HCT116 (cell line): ENCODE measurements at regions not wholly inside any gene's neighbourhood (a gene's known extent, or its start where the extent isn't known, plus 50 kb on each side); places are given as distances from the start of the nearest gene placed in this dataset.

Source experiments
- ATAC-seq: fragments of 200-7000 bp; cut with Tn5 transposase; 2 replicates; pipeline ENCODE4 v1.9.1; 2020; ENCODE audit warnings: mild to moderate bottlenecking, moderate library complexity
- BruUV-seq: library from RNA; stranded (reverse); fragments of 400-500 nt; replicated peaks from 2 replicates; lab custom pipeline; 2021; lab: Mats Ljungman, UMichigan
- CTCF ChIA-PET: fragments of 300-600 bp; sonication (Branson Sonifier 250); formaldehyde crosslinking; loops from one replicate; lab custom pipeline; 2021; ENCODE audit warnings: antibody characterized with exemption; lab: Charles Lee
- POLR2A ChIA-PET: fragments of 300-600, 350-600 bp; sonication (Branson Sonifier 250); formaldehyde crosslinking; loops from one replicate; lab custom pipeline; 2021; ENCODE audit warnings: antibody characterized with exemption; lab: Charles Lee
- RAD21 ChIA-PET, 2 experiments: fragments of 300-600 bp; sonication (Branson Sonifier 250); formaldehyde crosslinking; loops; one replicate each; lab custom pipeline; 2023; ENCODE audit warnings: low total read pairs in 2 of 2; ENCODE audit not compliant: uncharacterized antibody in 2 of 2, unreplicated experiment in 2 of 2, low non-redundant PET in 1 of 2; lab: Charles Lee
- DNase-seq: peaks from one replicate; pipeline ENCODE4 v3.0.0-alpha.2; 2010; ENCODE audit warnings: low read depth, low spot score
- H2AFZ ChIP-seq: fragments of 200-600 bp; shearing (Covaris generic), sonication (generic); 2 replicates; pipeline ENCODE4 v1.6.1; 2017; ENCODE audit warnings: low read depth, mixed run types, mixed read lengths, antibody characterized with exemption, low read length; ENCODE audit not compliant: poor library complexity, severe bottlenecking
- H3K27ac ChIP-seq: 2 replicates; pipeline ENCODE4 v1.5.1; 2012; ENCODE audit warnings: low read depth, low read length
- H3K27me3 ChIP-seq: fragments of 200-600 bp; sonication (generic); 2 replicates; pipeline ENCODE4 v1.6.1; 2016; ENCODE audit warnings: mixed run types, low read length, mixed read lengths; ENCODE audit not compliant: insufficient read depth
- H3K36me3 ChIP-seq, 2 experiments: fragments of 200-500 bp in 1 of 2; fragments of 200-600 bp in 1 of 2; sonication (Bioruptor generic) in 1 of 2; sonication (generic) in 1 of 2; 2 replicates each; pipeline versions ENCODE4 v1.5.1 to v1.6.1; 2014 to 2016; ENCODE audit warnings: low read length in 2 of 2, inconsistent platforms in 1 of 2, mixed read lengths in 1 of 2, mixed run types in 1 of 2; ENCODE audit not compliant: insufficient read depth in 2 of 2, control insufficient read depth in 1 of 2
- H3K4me1 ChIP-seq, 2 experiments: fragments of 200-600 bp in 1 of 2; sonication (generic) in 1 of 2; 2 replicates each; pipeline versions ENCODE4 v1.5.1 to v1.6.1; 2012 to 2017; ENCODE audit warnings: low read length in 2 of 2, inconsistent platforms in 1 of 2, mild to moderate bottlenecking in 1 of 2, mixed read lengths in 1 of 2, mixed run types in 1 of 2, moderate library complexity in 1 of 2; ENCODE audit not compliant: insufficient read depth in 2 of 2, control insufficient read depth in 1 of 2
- H3K4me2 ChIP-seq: fragments of 200-600 bp; sonication (generic); 2 replicates; pipeline ENCODE4 v1.6.1; 2017; ENCODE audit warnings: mixed run types, low read length, mixed read lengths
- H3K4me3 ChIP-seq, 2 experiments: fragments of 200-600 bp in 1 of 2; sonication (generic) in 1 of 2; replicated peaks in 1 of 2; 2 replicates each; pipeline ENCODE4 v1.5.1; 2011 to 2016; ENCODE audit warnings: low read length in 2 of 2, control low read depth in 1 of 2, low read depth in 1 of 2, mild to moderate bottlenecking in 1 of 2, mixed read lengths in 1 of 2, mixed run types in 1 of 2
- H3K79me2 ChIP-seq: fragments of 200-600 bp; sonication (generic); 2 replicates; pipeline ENCODE4 v1.6.1; 2017; ENCODE audit warnings: mild to moderate bottlenecking, mixed run types, low read length, moderate library complexity, mixed read lengths; ENCODE audit not compliant: insufficient read depth
- H3K9ac ChIP-seq: fragments of 200-600 bp; sonication (generic); 2 replicates; pipeline ENCODE4 v1.6.1; 2016; ENCODE audit warnings: low read length, mixed read lengths
- H3K9me2 ChIP-seq: fragments of 200-600 bp; sonication (generic), shearing (Covaris generic); 2 replicates; pipeline ENCODE4 v1.6.1; 2017; ENCODE audit warnings: mixed run types, mild to moderate bottlenecking, moderate library complexity; ENCODE audit not compliant: insufficient read depth
- H3K9me3 ChIP-seq, 2 experiments: fragments of 200-500 bp in 1 of 2; fragments of 200-600 bp in 1 of 2; sonication (Bioruptor generic) in 1 of 2; sonication (generic) in 1 of 2; 2 replicates each; pipeline ENCODE4 v1.6.1; 2014 to 2017; ENCODE audit warnings: low read length in 2 of 2, mixed read lengths in 2 of 2, inconsistent platforms in 1 of 2, low read depth in 1 of 2, mild to moderate bottlenecking in 1 of 2, mixed run types in 1 of 2, moderate library complexity in 1 of 2; ENCODE audit not compliant: control insufficient read depth in 1 of 2, insufficient read depth in 1 of 2
- H4K20me1 ChIP-seq: fragments of 200-600 bp; sonication (generic), shearing (Covaris generic); 2 replicates; pipeline ENCODE4 v1.6.1; 2017; ENCODE audit warnings: mixed run types, mild to moderate bottlenecking, moderate library complexity; ENCODE audit not compliant: insufficient read depth
- ATF3 ChIP-seq: IDR thresholded peaks from 2 replicates; pipeline ENCODE4 v1.6.1; 2012
- CBX3 ChIP-seq: IDR thresholded peaks from 2 replicates; pipeline ENCODE4 v1.6.1; 2012; ENCODE audit warnings: low read depth
- CTCF ChIP-seq, 3 experiments: fragments of 200-600 bp in 1 of 3; sonication (generic) in 1 of 3; IDR thresholded peaks in 2 of 3; conservative IDR thresholded peaks in 1 of 3; 2 replicates each; pipeline ENCODE4 v1.5.1; 2012 to 2017; ENCODE audit warnings: low read depth in 2 of 3, low read length in 2 of 3, antibody characterized with exemption in 1 of 3, borderline replicate concordance in 1 of 3, control low read depth in 1 of 3, mild to moderate bottlenecking in 1 of 3, mixed read lengths in 1 of 3, mixed run types in 1 of 3, moderate library complexity in 1 of 3; ENCODE audit not compliant: insufficient read depth in 1 of 3
- EGR1 ChIP-seq: IDR thresholded peaks from 2 replicates; pipeline ENCODE4 v1.6.1; 2012; ENCODE audit warnings: low read depth
- EZH2phosphoT487 ChIP-seq: fragments of 200-600 bp; IDR thresholded peaks from 2 replicates; pipeline ENCODE4 v1.6.1; 2018; ENCODE audit warnings: antibody characterized with exemption, borderline replicate concordance
- FOSL1 ChIP-seq: IDR thresholded peaks from 2 replicates; pipeline ENCODE4 v1.6.1; 2012; ENCODE audit warnings: low read depth
- JUND ChIP-seq: IDR thresholded peaks from 2 replicates; pipeline ENCODE4 v1.6.1; 2012
- POLR2A ChIP-seq: IDR thresholded peaks from 2 replicates; pipeline ENCODE4 v1.7.0; 2011; ENCODE audit warnings: borderline replicate concordance; ENCODE audit not compliant: insufficient read depth, insufficient read length; ENCODE audit errors: extremely low read depth
- POLR2AphosphoS5 ChIP-seq: IDR thresholded peaks from 2 replicates; pipeline ENCODE4 v1.6.1; 2011; ENCODE audit warnings: mild to moderate bottlenecking, low read depth, low read length, moderate library complexity
- SP1 ChIP-seq: IDR thresholded peaks from 2 replicates; pipeline ENCODE4 v1.6.1; 2012; ENCODE audit warnings: low read depth
- YY1 ChIP-seq: IDR thresholded peaks from 2 replicates; pipeline ENCODE4 v1.6.1; 2011; ENCODE audit warnings: low read length, low read depth, moderate library complexity, mild to moderate bottlenecking; ENCODE audit not compliant: insufficient replicate concordance; ENCODE audit errors: extremely low read depth
- ZFX ChIP-seq: fragments of 450-650 bp; IDR thresholded peaks from 2 replicates; pipeline ENCODE4 v1.6.1; 2017
- intact Hi-C: fragments of 100-400 bp; cut with micrococcal nuclease; formaldehyde crosslinking; loops from 2 replicates; pipeline ENCODE4 v1.10.0; 2022
- TF ChIP-seq, protein P1 (sequence below): IDR thresholded peaks from 2 replicates; pipeline ENCODE4 v1.6.1; 2012

GRCh38 chr2:128536925-128537620, 218.4 kb upstream of the HS6ST1 start:
- ChIA-PET RAD21 (no interaction called here), POLR2A (no interaction called here), CTCF (no interaction called here)
- Histone ChIP-seq H3K9me3 (no peaks in the 10 kb centered on the region), H3K36me3 (no peaks in the 10 kb centered on the region), H3K4me2 (peak overlapping the region; percentile 63), H2AFZ (peak overlapping the region; percentile 66), H4K20me1 (no peaks in the 10 kb centered on the region), H3K27ac (no peak overlapping the region), H3K79me2 (no peaks in the 10 kb centered on the region), H3K27me3 (no peaks in the 10 kb centered on the region), H3K4me1 (peaks cover 20 to 44% of the 10 kb centered on the region in 2 experiments; a peak in 3 of 4 replicates), H3K9me2 (no peaks in the 10 kb centered on the region; the same call in 1 of the 2 replicates), H3K4me3 (peak overlapping the region in 1 of 2 experiments; percentile 18; a peak in 2 of 4 replicates), H3K9ac (peak overlapping the region; percentile 12)
- ATAC-seq, result peak; percentile 89
- intact Hi-C loops, result no loop called here
- no TSS peak for BruUV-seq
- peak; percentile 54 for TF ChIP-seq SP1
- TF ChIP-seq EZH2phosphoT487, result no peak
- TF ChIP-seq FOSL1, result peak; percentile 71
- TF ChIP-seq ATF3, result no peak
- no peak for TF ChIP-seq CTCF (IDR thresholded peaks at IDR 0.05 in 2 of 3, conservative IDR thresholded peaks at IDR 0.05 in 1 of 3; ENCODE audit: borderline replicate concordance in 1 of 3, insufficient read depth in 1 of 3, low read depth in 2 of 3, low read length in 2 of 3)
- no peak for TF ChIP-seq POLR2AphosphoS5
- peak; percentile 21; the same call in 1 of the 2 replicates for TF ChIP-seq ZFX
- TF ChIP-seq, protein P1, sequence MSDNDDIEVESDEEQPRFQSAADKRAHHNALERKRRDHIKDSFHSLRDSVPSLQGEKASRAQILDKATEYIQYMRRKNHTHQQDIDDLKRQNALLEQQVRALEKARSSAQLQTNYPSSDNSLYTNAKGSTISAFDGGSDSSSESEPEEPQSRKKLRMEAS, result peak; percentile 68; the same call in 1 of the 2 replicates
- TF ChIP-seq JUND, result peak; percentile 69
- no peak for TF ChIP-seq POLR2A
- peak; percentile 15 for TF ChIP-seq YY1
- TF ChIP-seq CBX3, result 0 out of 2 replicates have a peak, but pooled peaks have one; percentile 35
- TF ChIP-seq EGR1, result no peak
- peak; percentile 77 for DNase-seq
